Memory B cell (primary cell): ENCODE measurements at regions not wholly inside any gene's neighbourhood (a gene's known extent, or its start where the extent isn't known, plus 50 kb on each side); places are given as distances from the start of the nearest gene placed in this dataset.

Experiments
- ATAC-seq: fragments of 150-1000 bp; cut with Tn5 transposase; 2 replicates; pipeline ENCODE4 v1.10.0; 2021; ENCODE audit warnings: low read depth, mild to moderate bottlenecking, moderate library complexity
- DNase-seq, 2 donors: peaks; one replicate each; pipeline ENCODE4 v3.0.0; 2022; ENCODE audit warnings: low spot score in 2 of 2
- H3K27ac Mint-ChIP-seq: one replicate; pipeline ENCODE4 v1.8.0; 2022; ENCODE audit warnings: mild to moderate bottlenecking, moderate library complexity, mixed read lengths
- H3K27me3 Mint-ChIP-seq: one replicate; pipeline ENCODE4 v1.8.0; 2022; ENCODE audit warnings: mixed read lengths
- H3K36me3 Mint-ChIP-seq: one replicate; pipeline ENCODE4 v1.8.0; 2022; ENCODE audit warnings: mild to moderate bottlenecking, mixed read lengths
- H3K4me1 Mint-ChIP-seq: one replicate; pipeline ENCODE4 v1.8.0; 2022; ENCODE audit warnings: mixed read lengths
- H3K4me3 Mint-ChIP-seq: one replicate; pipeline ENCODE4 v1.8.0; 2022; ENCODE audit warnings: mild to moderate bottlenecking, moderate library complexity, mixed read lengths
- H3K9me3 Mint-ChIP-seq: one replicate; pipeline ENCODE4 v1.8.0; 2022; ENCODE audit warnings: mixed read lengths

DNA sequence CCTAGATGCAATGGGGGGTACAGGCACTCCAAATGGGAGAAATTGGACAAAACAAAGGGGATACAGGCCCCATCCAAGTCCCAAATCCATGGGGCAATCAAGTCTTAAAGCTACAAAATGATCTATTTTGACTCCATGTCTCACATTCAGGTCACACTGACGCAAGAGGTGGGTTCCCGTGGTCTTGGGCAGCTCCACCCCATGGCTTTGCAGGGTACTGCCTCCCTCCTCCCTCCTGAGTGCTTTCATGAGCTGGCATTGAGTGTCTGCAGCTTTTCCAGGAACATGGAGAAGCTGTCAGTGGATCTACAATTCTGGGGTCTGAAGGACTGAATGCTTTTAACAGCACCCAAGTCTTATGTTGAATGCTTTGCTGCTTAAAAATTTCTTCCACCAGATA is 274.5 kb upstream of the LRIG3 start:
- no peaks in the 10 kb centered on the region for H3K36me3 Mint-ChIP-seq
- no peak overlapping the region for H3K4me3 Mint-ChIP-seq
- no peaks in the 10 kb centered on the region for H3K4me1 Mint-ChIP-seq
- H3K27ac Mint-ChIP-seq: no peak overlapping the region
- DNase-seq (no peak), ATAC-seq (no peak)
- H3K27me3 Mint-ChIP-seq: no peaks in the 10 kb centered on the region
- H3K9me3 Mint-ChIP-seq: peaks cover 5% of the 10 kb centered on the region

GRCh38 chr12:59193476-59194050 is 273.3 kb upstream of the LRIG3 start:
- ATAC-seq (no peak), DNase-seq (no peak)
- no peaks in the 10 kb centered on the region for H3K36me3 Mint-ChIP-seq
- peaks cover 5% of the 10 kb centered on the region for H3K9me3 Mint-ChIP-seq
- no peaks in the 10 kb centered on the region for H3K4me1 Mint-ChIP-seq
- H3K4me3 Mint-ChIP-seq: no peak overlapping the region
- no peaks in the 10 kb centered on the region for H3K27me3 Mint-ChIP-seq
- H3K27ac Mint-ChIP-seq: no peak overlapping the region

GRCh38 chr12:59191372-59191771 is 271.1 kb upstream of the LRIG3 start:
- Mint-ChIP-seq H3K27ac (no peak overlapping the region), H3K4me3 (no peak overlapping the region), H3K27me3 (no peaks in the 10 kb centered on the region), H3K4me1 (no peaks in the 10 kb centered on the region), H3K36me3 (no peaks in the 10 kb centered on the region), H3K9me3 (peaks cover 5% of the 10 kb centered on the region)
- DNase-seq (no peak), ATAC-seq (no peak)

DNA sequence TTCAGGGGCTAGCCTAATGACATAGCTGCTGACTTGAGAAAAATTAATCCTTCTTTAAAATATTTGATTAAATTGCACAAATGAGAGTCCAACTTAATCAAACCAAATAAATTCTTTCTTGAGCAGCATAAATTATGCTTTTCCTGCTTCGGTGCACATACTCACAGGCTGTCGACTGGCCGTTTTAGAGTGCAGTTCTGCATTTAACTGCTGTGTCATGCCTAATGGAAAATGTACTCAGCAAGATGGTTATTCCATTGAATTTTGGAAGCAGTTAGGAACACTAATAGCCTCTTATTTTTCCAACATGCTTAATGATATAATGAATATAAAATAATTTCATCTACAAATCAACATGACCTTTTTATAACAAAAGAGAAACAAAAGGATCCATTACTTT is 266.1 kb upstream of the LRIG3 start:
- no peaks in the 10 kb centered on the region for H3K9me3 Mint-ChIP-seq
- H3K4me1 Mint-ChIP-seq: no peaks in the 10 kb centered on the region
- H3K27me3 Mint-ChIP-seq: no peaks in the 10 kb centered on the region
- no peak for DNase-seq
- H3K4me3 Mint-ChIP-seq: no peak overlapping the region
- no peak for ATAC-seq
- H3K27ac Mint-ChIP-seq: no peak overlapping the region
- no peaks in the 10 kb centered on the region for H3K36me3 Mint-ChIP-seq

DNA sequence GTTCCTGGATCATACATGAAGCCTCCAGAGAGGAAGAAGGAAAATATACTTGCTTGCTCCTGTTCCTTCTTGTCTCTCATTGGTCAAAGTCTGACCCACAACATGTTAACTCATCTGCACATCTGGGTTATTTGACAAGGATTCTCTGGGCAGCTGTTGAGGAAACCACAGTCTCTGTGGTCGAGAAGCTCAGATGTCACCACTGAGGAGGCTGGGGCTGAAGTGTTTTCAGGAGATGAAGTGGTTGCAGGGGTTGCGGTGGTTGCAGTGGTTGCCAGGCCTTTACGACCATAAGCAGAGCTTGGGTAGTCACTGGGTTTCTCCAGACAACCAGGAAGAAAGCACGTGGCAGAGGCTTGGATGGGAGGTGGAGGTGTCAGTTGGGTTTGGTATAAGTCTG is 265.0 kb upstream of the LRIG3 start:
- no peaks in the 10 kb centered on the region for H3K36me3 Mint-ChIP-seq
- H3K27me3 Mint-ChIP-seq: no peaks in the 10 kb centered on the region
- no peak overlapping the region for H3K27ac Mint-ChIP-seq
- no peaks in the 10 kb centered on the region for H3K9me3 Mint-ChIP-seq
- no peaks in the 10 kb centered on the region for H3K4me1 Mint-ChIP-seq
- ATAC-seq: no peak
- DNase-seq: no peak
- no peak overlapping the region for H3K4me3 Mint-ChIP-seq

DNA sequence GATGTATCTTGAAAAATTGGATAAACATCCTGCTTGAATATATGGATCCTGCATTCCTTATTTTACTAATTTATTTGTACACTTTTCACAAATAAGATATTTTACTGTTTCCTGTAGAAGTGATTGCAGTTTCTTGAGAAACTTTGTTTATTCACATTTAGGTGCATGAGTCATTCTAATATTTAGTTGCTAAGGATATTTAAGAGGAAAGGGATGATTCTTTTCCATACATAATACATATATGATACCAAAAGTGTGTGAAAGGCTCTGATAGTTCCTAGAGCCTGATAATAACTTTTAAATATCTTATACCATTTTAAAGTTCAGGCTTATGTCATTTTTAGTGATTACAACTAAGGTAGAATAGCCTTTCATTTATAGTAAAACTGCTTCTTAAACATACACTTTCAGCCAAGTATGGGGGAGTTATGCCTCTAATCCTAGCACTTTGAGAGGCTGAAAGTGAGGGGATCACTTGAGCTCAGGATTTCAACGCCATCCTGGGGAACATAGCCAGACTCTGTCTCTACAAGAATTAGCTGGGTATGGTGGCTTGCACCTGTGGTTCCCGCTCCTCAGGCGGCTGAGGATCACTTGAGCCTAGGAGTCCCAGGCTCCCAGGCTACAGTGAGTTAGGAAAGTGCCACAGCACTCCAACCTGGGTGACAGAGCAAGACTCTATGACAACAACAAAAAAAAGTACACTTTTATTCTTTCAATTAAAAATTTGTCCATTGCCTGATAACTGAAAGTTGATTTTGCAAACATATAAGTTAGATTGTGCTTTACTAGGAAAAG is 262.6 kb upstream of the LRIG3 start:
- H3K27ac Mint-ChIP-seq: no peak overlapping the region
- H3K4me1 Mint-ChIP-seq: no peaks in the 10 kb centered on the region
- no peaks in the 10 kb centered on the region for H3K36me3 Mint-ChIP-seq
- DNase-seq: no peak
- no peak for ATAC-seq
- H3K4me3 Mint-ChIP-seq: no peak overlapping the region
- H3K27me3 Mint-ChIP-seq: no peaks in the 10 kb centered on the region
- no peaks in the 10 kb centered on the region for H3K9me3 Mint-ChIP-seq

- H3K36me3 Mint-ChIP-seq: no peaks in the 10 kb centered on the region
- H3K4me3 Mint-ChIP-seq: no peak overlapping the region
- no peaks in the 10 kb centered on the region for H3K27me3 Mint-ChIP-seq
- H3K4me1 Mint-ChIP-seq: no peaks in the 10 kb centered on the region
- DNase-seq (no peak), ATAC-seq (no peak)
- H3K9me3 Mint-ChIP-seq: no peaks in the 10 kb centered on the region
- no peak overlapping the region for H3K27ac Mint-ChIP-seq
These were observed 261.9 kb upstream of the LRIG3 start for GRCh38 chr12:59182191-59182590.

- Mint-ChIP-seq H3K4me3 (no peak overlapping the region), H3K27me3 (no peaks in the 10 kb centered on the region), H3K27ac (no peak overlapping the region), H3K4me1 (no peaks in the 10 kb centered on the region), H3K9me3 (no peaks in the 10 kb centered on the region), H3K36me3 (no peaks in the 10 kb centered on the region)
- no peak for DNase-seq
- ATAC-seq: no peak
These were observed 261.0 kb upstream of the LRIG3 start for GRCh38 chr12:59181196-59181777.

GRCh38 chr12:59179231-59179630 is 258.9 kb upstream of the LRIG3 start:
- H3K27me3 Mint-ChIP-seq: no peaks in the 10 kb centered on the region
- no peaks in the 10 kb centered on the region for H3K9me3 Mint-ChIP-seq
- no peaks in the 10 kb centered on the region for H3K4me1 Mint-ChIP-seq
- no peaks in the 10 kb centered on the region for H3K36me3 Mint-ChIP-seq
- no peak overlapping the region for H3K27ac Mint-ChIP-seq
- DNase-seq (no peak), ATAC-seq (no peak)
- H3K4me3 Mint-ChIP-seq: no peak overlapping the region

DNA sequence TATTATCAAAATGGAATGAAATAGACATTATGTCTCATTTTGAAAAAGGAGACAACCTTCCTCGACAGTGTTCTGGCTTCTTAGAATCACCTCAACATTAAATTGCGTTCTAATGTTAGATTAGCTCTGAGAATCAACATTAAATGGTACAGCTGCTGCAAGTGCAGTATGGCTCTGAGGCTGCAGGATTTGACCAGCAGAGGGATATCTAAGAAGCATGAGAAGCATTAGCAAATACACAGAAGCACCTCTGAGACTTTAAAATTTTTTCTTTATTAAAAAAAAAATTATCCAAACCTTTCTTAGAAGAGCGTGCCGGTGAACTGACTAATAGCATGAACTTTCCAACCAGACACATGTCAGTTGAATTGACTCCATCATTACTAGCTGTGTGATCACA is 253.4 kb upstream of the LRIG3 start:
- no peaks in the 10 kb centered on the region for H3K9me3 Mint-ChIP-seq
- H3K36me3 Mint-ChIP-seq: no peaks in the 10 kb centered on the region
- H3K27ac Mint-ChIP-seq: no peak overlapping the region
- DNase-seq (no peak), ATAC-seq (no peak)
- no peaks in the 10 kb centered on the region for H3K27me3 Mint-ChIP-seq
- H3K4me3 Mint-ChIP-seq: no peak overlapping the region
- H3K4me1 Mint-ChIP-seq: no peaks in the 10 kb centered on the region

GRCh38 chr12:59168647-59169046 is 248.3 kb upstream of the LRIG3 start:
- Mint-ChIP-seq H3K36me3 (no peaks in the 10 kb centered on the region), H3K27ac (no peak overlapping the region), H3K27me3 (no peaks in the 10 kb centered on the region), H3K4me1 (no peaks in the 10 kb centered on the region), H3K9me3 (no peaks in the 10 kb centered on the region), H3K4me3 (no peak overlapping the region)
- DNase-seq: no peak
- ATAC-seq: no peak

GRCh38 chr12:59166457-59166856 is 246.2 kb upstream of the LRIG3 start:
- Mint-ChIP-seq H3K27ac (no peak overlapping the region), H3K27me3 (no peaks in the 10 kb centered on the region), H3K4me1 (no peaks in the 10 kb centered on the region), H3K4me3 (no peak overlapping the region), H3K9me3 (no peaks in the 10 kb centered on the region), H3K36me3 (no peaks in the 10 kb centered on the region)
- DNase-seq (no peak), ATAC-seq (no peak)

DNA sequence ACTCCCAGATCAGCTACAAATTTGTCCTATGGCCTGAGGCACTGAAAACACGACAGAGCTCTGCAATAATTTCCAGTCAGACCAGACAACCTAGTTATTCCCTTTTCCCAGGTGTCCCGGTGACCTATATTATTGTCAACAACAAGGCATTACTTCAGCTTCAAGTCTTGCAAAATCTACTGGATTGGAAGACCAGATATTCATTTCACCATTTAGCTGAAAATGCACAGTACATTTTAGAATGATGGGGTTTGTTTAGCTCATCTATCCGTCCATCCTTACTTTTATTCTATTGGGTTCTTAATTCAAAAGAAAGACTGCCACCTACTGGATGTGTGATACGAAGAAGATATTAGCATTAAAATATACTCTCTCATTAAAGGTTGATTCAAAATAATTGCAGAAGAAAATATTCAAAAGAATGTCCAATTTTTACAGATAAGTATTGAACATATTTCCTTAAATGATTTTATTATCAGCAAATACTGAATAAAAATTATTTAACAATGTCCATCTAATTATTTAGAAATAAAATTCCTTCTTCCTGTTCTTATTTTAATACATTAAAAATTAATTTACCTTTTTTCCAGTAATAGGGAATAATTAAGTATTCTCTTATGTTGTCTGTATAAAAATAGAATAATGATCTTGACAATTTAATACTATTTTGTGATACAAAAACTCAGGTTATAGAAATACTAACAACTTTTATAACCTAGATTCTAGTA is 244.9 kb upstream of the LRIG3 start:
- ATAC-seq (no peak), DNase-seq (no peak)
- no peaks in the 10 kb centered on the region for H3K9me3 Mint-ChIP-seq
- H3K4me1 Mint-ChIP-seq: no peaks in the 10 kb centered on the region
- H3K27ac Mint-ChIP-seq: no peak overlapping the region
- H3K27me3 Mint-ChIP-seq: no peaks in the 10 kb centered on the region
- H3K4me3 Mint-ChIP-seq: no peak overlapping the region
- H3K36me3 Mint-ChIP-seq: no peaks in the 10 kb centered on the region

GRCh38 chr12:59164226-59164625 is 243.9 kb upstream of the LRIG3 start:
- no peaks in the 10 kb centered on the region for H3K36me3 Mint-ChIP-seq
- ATAC-seq (no peak), DNase-seq (no peak)
- no peaks in the 10 kb centered on the region for H3K4me1 Mint-ChIP-seq
- H3K27ac Mint-ChIP-seq: no peak overlapping the region
- no peaks in the 10 kb centered on the region for H3K9me3 Mint-ChIP-seq
- no peak overlapping the region for H3K4me3 Mint-ChIP-seq
- no peaks in the 10 kb centered on the region for H3K27me3 Mint-ChIP-seq
